HG02970 (cell line): ENCODE measurements at regions not wholly inside any gene's neighbourhood (a gene's known extent, or its start where the extent isn't known, plus 50 kb on each side); places are given as distances from the start of the nearest gene placed in this dataset.
A peak's percentile ranks its signal among the peaks of the same experiment; 100 is the strongest.
"Not testable (repeated sequence)": the region's sequence is repeated elsewhere in the genome, so short reads cannot be mapped to it uniquely, and the experiment has no call there.

Source experiments
- ATAC-seq: cut with Tn5 transposase; IDR thresholded peaks from one replicate; pipeline ENCODE4 v1.9.1; 2021; ENCODE audit warnings: mild to moderate bottlenecking, moderate library complexity, moderate number of reproducible peaks; ENCODE audit not compliant: unreplicated experiment, low FRiP score

DNA sequence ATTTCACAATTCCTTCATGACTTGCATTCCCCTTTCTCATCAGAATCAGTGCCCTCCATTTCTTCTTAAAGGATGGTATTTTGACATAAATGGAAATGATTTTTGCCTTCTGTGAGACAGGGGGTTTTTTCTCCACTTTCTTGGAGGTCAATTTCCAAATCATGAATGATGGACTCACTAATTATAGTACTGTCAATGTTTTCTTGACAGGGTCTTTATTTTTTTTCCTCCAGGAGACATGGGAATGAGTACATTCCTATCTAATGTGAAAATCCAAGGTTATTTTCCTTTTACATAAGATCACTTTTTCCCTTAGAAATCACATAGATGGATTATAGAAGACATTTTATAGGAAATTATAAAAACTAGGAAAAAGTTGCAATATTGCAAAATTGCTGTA, 141.7 kb downstream of the SPATA31A6 start:
- not testable (repeated sequence) for ATAC-seq

- not testable (repeated sequence) for ATAC-seq
Observed at GRCh38 chr9:42325561-42325960, 142.1 kb downstream of the SPATA31A6 start.

DNA sequence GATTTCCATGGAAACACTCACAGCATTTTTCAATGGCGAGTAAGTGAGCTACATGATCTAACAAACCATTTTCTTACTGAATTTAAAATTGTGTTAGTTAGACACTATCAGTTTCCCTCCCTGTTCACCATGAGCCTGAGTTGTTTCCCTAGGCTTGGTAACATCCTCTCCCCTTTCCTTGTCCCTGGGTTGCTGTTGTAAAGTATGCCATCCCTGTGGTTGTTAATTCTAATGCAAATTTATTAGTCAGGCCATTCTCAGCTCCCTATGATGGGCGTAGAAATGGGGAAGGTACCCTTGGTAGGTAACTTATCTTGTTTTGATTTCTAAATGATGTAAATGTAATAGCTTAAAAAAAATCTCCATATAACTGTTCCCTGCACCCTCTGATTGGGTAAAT, 143.0 kb downstream of the SPATA31A6 start:
- ATAC-seq = not testable (repeated sequence)

- ATAC-seq = not testable (repeated sequence)
Observed at GRCh38 chr9:42335342-42335741, 151.9 kb downstream of the SPATA31A6 start.

DNA sequence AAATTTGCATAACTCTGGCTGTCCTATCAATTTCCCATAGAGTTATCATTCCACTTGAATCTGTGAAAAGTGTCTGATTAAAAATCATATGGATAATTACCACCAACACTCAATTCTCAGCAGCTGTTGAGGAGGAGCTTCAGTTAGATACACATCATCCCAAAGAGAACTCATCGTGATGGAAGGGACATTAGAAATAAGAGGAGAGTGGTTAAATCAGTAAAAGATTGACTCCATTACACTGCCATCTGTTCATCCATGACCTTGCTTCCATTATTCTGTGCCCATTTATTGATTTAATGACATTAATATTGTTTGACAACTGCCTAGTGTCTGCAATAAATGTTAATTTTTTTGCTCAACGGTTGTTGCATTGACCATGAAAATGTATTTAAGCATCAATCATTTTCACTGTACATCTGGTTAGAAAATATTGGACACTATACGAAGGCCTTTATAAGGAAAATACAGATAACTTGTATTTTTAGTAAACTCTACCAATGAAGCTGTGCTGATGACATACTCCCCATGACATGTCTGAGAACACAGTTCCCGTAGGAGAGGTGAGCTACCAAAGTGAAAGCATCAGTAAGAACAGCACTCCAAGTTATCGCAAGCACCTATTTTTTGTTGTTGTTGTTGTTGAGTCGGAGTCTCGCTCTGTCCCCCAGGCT, 152.7 kb downstream of the SPATA31A6 start:
- not testable (repeated sequence) for ATAC-seq

GRCh38 chr9:42338275-42338674, 154.8 kb downstream of the SPATA31A6 start:
- ATAC-seq = not testable (repeated sequence)

DNA sequence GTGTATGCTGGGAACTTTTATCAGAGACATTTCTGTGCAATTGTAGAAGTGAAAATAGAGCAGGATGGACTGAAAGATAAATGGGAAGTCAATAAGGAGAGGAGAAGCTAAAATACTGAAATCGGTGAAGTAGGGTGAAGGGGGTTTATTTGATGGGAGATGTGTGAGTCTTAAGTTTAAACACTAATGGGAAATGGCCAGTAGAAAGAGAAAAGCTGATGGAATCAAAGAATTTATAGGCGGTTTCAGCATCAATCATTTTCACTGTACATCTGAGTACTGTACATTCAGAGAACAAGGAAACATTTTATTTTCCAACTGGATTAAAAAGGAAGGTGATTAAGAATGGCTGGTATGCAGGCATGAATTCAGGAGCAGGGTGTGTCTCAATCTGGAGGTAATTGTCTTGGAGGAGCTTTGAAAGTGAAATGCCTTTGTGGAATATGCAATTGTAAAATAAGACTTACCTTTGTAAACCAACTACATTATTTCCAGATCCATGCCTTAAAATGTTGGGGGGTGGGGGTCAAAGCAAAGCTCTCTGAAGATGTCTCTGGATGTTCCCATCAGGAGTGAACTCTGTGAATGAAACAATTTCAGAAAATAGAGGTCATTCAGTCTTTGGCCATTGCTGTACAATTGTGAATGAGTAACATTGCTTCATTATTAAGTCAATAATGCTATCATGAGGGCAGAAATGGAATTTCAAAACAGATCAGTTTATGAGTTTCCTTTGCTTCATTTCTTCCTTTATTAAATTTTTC, 156.4 kb downstream of the SPATA31A6 start:
- not testable (repeated sequence) for ATAC-seq

GRCh38 chr9:42340435-42340723, 156.9 kb downstream of the SPATA31A6 start:
- ATAC-seq = not testable (repeated sequence)

DNA sequence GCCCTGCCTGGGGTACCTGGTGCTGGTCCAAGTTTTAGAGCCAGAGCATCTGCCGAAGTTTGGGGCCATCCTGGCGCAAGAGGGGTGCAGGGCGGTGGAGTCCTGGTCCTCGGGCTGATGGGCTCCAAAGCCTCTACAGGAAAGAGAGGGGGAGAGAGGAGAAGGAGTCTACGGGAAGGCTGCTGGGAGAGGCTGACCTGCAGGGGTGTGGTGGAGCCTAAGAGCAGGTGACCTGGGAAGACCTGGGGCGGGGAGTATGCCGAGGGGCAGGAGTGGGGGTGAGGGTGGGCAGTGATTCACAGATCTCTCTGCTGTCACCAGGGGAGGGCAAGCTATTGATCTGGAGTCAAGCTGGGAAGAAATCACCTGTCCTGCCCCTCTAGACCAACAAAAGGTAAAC, 158.4 kb downstream of the SPATA31A6 start:
- not testable (repeated sequence) for ATAC-seq

- not testable (repeated sequence) for ATAC-seq
Observed at GRCh38 chr9:42342297-42342696, 158.8 kb downstream of the SPATA31A6 start.

DNA sequence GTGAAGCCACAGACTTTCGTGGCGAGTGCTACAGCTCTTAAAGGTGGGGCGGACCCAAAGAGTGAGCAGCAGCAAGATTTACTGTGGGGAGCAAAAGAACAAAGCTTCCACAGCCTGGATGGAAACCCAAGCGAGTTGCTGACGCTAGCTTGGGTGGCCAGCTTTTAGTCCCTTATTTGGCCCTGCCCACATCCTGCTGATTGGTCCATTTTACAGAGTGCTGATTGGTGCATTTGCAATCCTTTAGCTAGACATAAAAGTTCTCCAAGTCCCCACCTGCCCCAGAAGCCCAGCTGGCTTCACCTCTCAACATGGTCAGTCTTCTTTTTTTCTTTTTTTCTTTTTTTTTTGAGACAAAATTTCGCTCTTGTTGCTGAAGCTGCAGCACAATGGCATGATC, 161.0 kb downstream of the SPATA31A6 start:
- ATAC-seq = not testable (repeated sequence)

DNA sequence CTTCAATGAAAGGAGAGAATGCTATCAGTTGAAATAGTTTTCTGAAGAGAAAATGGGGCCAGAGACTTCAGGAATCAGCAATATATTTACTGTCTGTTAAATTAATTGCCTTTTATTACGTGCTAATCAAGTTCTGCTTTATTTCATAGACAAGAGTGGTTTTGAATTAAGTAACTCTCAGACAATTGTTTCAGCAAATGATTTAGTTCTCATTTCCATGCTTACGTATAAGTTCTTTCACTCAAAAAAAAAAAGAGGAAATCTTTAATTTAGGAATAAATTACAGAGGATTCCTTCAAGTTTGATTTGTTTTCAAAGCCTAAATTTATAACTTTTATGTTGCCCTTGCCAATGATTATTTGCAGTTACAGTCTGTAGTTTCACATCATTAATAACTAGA, 163.5 kb downstream of the SPATA31A6 start:
- ATAC-seq = not testable (repeated sequence)

GRCh38 chr9:42349181-42349580, 165.7 kb downstream of the SPATA31A6 start:
- ATAC-seq = not testable (repeated sequence)

DNA sequence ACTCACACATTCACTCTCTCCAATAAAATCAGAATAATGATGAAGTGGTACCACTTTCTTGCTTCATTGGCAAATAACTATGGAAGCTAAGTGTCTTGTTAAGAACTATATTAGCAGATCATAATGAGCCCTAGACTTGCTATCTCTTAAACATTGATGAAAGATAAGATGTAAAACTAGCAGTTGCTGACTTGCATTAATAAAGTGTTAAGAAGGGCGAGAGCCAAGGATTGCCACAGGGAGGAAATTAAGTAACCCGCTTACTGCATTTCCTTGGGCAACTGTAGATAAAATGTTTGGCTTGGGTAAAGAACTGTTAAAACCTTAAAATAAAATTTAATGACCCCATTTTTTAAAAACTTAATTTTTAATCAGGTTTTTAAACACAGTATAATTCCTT, 167.0 kb downstream of the SPATA31A6 start:
- not testable (repeated sequence) for ATAC-seq

DNA sequence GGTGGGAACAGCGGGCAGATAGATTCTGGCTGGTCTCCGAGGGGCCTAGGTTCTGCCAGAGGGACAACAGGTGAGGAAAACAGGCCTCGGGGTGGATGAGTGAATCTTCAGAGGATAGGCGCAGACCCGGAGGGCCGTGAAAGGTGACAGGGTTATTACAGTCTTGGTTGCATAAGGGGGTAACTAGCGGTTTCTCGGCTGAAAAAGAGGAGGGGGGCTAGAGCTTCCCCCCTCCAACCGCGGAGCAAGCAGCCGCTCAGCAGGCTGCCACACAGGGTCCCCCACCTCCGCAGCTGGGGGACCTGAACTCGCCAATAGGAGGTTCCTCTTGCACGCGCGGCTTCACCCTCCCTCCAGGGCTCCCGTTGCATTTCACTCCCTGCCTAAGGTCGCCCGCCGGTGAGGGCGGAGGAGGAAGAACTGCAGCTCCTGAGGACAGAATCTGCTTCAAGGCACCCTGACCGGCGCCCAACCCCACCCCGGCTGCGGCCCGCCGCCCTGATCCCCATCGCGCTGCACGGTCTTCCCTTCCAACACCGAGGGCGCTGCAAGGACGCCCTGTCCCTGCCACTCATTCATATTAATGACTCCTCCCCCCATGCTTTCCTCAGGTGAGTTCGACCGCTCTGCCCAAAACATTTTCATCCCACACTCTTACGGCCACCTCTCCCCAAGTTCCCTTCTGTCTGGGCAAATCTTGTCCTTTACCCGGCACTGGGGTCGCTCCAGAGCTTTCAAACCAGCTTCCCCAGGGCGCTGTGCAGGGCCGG, 174.3 kb downstream of the SPATA31A6 start:
- not testable (repeated sequence) for ATAC-seq

- ATAC-seq = not testable (repeated sequence)
Observed at GRCh38 chr9:42358626-42359247, 175.3 kb downstream of the SPATA31A6 start.

DNA sequence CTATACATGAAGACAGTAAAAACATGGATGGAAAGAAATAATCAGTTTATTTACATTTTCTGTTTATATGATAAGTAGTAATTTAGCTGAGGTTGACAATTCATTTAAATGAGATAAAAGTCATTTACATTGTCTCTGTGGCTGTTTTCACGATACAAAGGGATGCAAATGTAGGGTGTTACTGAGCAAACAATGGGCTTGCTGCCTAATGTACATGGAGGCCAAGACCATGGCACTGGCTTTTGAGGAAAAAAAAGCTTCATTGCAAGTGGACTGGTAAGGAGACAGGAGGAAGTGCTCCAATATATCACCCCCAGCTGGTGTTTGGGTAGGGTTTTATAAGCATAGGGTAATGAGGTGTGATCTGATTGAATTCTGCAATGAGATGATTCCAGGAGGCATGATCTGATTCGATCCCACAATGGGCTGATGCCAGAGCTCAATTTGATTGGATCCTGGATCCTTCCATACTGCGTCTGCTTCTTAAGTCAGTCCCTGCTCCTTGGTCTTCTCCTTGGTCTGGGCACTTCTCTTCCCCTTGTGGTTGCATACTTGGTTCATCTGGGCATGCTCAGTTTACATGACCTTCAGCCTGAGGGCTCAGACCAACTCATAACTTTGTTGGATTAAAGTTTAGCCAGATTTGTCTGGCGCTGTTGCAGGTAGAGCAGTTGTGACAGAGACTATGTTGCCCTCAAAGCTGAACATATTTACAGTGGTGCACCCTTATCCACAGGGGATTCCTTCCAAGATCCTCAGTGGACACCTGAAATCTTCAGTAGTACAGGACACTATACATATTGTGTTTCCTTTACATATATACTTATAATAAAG, 181.2 kb downstream of the SPATA31A6 start:
- ATAC-seq = not testable (repeated sequence)

GRCh38 chr9:42365244-42365945, 181.9 kb downstream of the SPATA31A6 start:
- peak; percentile 84 for ATAC-seq

DNA sequence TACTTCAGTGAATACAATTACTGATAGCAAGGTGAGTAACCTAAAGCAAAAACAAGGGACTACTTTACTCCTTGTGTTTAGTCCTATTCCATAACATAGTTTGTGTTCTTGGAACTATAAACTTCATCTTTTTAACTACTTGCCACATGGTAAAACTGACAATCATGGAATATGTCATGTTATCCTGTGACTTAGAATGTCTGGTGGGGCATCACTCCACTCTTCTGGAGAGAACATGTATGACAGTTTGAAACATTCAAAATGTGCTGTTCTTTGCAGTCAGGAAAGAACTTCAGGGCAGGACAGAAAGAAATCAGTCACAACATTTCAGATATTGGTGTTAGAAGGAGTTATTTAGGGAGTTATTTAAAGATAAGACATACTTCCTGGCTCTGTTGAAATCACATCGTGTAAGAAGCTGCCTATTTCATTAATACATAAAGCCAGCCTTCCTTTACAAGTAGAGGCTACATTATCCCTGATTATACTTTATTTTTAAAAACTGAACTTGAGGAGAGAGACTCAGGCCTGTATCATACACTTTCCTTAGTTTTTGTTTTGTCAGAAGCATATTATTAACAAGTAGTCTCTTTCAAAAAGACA, 184.9 kb downstream of the SPATA31A6 start:
- ATAC-seq = not testable (repeated sequence)
